ENCODE measurements at regions not wholly inside any gene's neighbourhood (a gene's known extent, or its start where the extent isn't known, plus 50 kb on each side); places are given as distances from the start of the nearest gene placed in this dataset.

- Histone ChIP-seq H3K36me3 (ENCODE audit: control insufficient read depth, insufficient read depth, low read length) (no peaks in the 10 kb centered on the region), H3K4me3 (replicated peaks; ENCODE audit: low read depth, low read length) (no peak overlapping the region), H3K27me3 (replicated peaks; ENCODE audit: control insufficient read depth, insufficient read depth, low read length) (no peaks in the 10 kb centered on the region)
- DNase-seq (ENCODE audit: extremely low read depth, insufficient read length): no peak
- no peak for TF ChIP-seq CTCF (IDR thresholded peaks at IDR 0.05; ENCODE audit: insufficient read depth, low read length, poor library complexity, severe bottlenecking)
Measured at GRCh38 chr1:105874621-105875020, 1181.9 kb upstream of the PRMT6 start.

- no peak overlapping the region for H3K4me3 ChIP-seq (replicated peaks; ENCODE audit: low read depth, low read length)
- no peaks in the 10 kb centered on the region for H3K36me3 ChIP-seq (ENCODE audit: control insufficient read depth, insufficient read depth, low read length)
- no peaks in the 10 kb centered on the region for H3K27me3 ChIP-seq (replicated peaks; ENCODE audit: control insufficient read depth, insufficient read depth, low read length)
- no peak for DNase-seq (ENCODE audit: extremely low read depth, insufficient read length)
- no peak for TF ChIP-seq CTCF (IDR thresholded peaks at IDR 0.05; ENCODE audit: insufficient read depth, low read length, poor library complexity, severe bottlenecking)
Measured at GRCh38 chr1:105886309-105886708, 1170.2 kb upstream of the PRMT6 start.

GRCh38 chr1:105891308-105891707 lies 1165.2 kb upstream of the PRMT6 start:
- TF ChIP-seq CTCF (IDR thresholded peaks at IDR 0.05; ENCODE audit: insufficient read depth, low read length, poor library complexity, severe bottlenecking): no peak
- Histone ChIP-seq H3K27me3 (replicated peaks; ENCODE audit: control insufficient read depth, insufficient read depth, low read length) (no peaks in the 10 kb centered on the region), H3K4me3 (replicated peaks; ENCODE audit: low read depth, low read length) (no peak overlapping the region), H3K36me3 (ENCODE audit: control insufficient read depth, insufficient read depth, low read length) (no peaks in the 10 kb centered on the region)
- no peak for DNase-seq (ENCODE audit: extremely low read depth, insufficient read length)

- TF ChIP-seq CTCF (IDR thresholded peaks at IDR 0.05; ENCODE audit: insufficient read depth, low read length, poor library complexity, severe bottlenecking): no peak
- H3K36me3 ChIP-seq (ENCODE audit: control insufficient read depth, insufficient read depth, low read length): no peaks in the 10 kb centered on the region
- no peak for DNase-seq (ENCODE audit: extremely low read depth, insufficient read length)
Measured at GRCh38 chr1:105894006-105894405, 1162.5 kb upstream of the PRMT6 start.

GRCh38 chr1:105909811-105910210 lies 1146.7 kb upstream of the PRMT6 start:
- Histone ChIP-seq H3K27me3 (replicated peaks; ENCODE audit: control insufficient read depth, insufficient read depth, low read length) (no peaks in the 10 kb centered on the region), H3K4me3 (replicated peaks; ENCODE audit: low read depth, low read length) (no peak overlapping the region), H3K36me3 (ENCODE audit: control insufficient read depth, insufficient read depth, low read length) (no peaks in the 10 kb centered on the region)
- DNase-seq (ENCODE audit: extremely low read depth, insufficient read length): no peak
- TF ChIP-seq CTCF (IDR thresholded peaks at IDR 0.05; ENCODE audit: insufficient read depth, low read length, poor library complexity, severe bottlenecking): no peak

More at GRCh38 chr1:105894006-105894405, 1162.5 kb upstream of the PRMT6 start:
- H3K4me3 ChIP-seq (replicated peaks; ENCODE audit: low read depth, low read length): no peak overlapping the region
- no peaks in the 10 kb centered on the region for H3K27me3 ChIP-seq (replicated peaks; ENCODE audit: control insufficient read depth, insufficient read depth, low read length)

- no peak overlapping the region for H3K4me3 ChIP-seq (replicated peaks; ENCODE audit: low read depth, low read length)
- no peak for TF ChIP-seq CTCF (IDR thresholded peaks at IDR 0.05; ENCODE audit: insufficient read depth, low read length, poor library complexity, severe bottlenecking)
- no peaks in the 10 kb centered on the region for H3K27me3 ChIP-seq (replicated peaks; ENCODE audit: control insufficient read depth, insufficient read depth, low read length)
- DNase-seq (ENCODE audit: extremely low read depth, insufficient read length): no peak
- H3K36me3 ChIP-seq (ENCODE audit: control insufficient read depth, insufficient read depth, low read length): no peaks in the 10 kb centered on the region
Measured at GRCh38 chr1:105914403-105914802, 1142.1 kb upstream of the PRMT6 start.
